RKO (cell line): ENCODE measurements at regions not wholly inside any gene's neighbourhood (a gene's known extent, or its start where the extent isn't known, plus 50 kb on each side); places are given as distances from the start of the nearest gene placed in this dataset.

Experiments used
- DNase-seq: peaks from one replicate; pipeline ENCODE4 v3.0.0-alpha.2; 2016; ENCODE audit warnings: low spot score

DNA sequence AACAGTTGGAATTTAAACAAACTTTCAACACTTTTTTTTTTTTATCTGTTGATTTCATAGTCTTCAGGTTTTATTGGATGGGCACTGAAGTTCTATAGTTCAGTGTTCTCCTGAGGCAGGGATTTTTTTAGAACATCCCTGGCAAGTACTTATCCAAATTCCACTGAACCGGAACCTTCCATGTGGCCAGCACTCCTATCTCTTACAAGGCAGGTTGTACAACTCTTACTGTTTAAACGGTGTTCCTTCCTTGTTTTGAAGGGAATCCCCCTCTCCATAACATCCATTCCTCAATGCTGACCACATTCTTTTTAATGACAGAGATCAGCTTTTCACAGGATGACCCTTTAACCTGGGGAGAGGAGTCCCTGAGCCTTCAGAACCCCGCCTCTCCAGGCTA, 238.9 kb upstream of the CTBP2 start:
- DNase-seq = no peak

- DNase-seq = no peak
Measured at GRCh38 chr10:125398270-125398669, 237.9 kb upstream of the CTBP2 start.

DNA sequence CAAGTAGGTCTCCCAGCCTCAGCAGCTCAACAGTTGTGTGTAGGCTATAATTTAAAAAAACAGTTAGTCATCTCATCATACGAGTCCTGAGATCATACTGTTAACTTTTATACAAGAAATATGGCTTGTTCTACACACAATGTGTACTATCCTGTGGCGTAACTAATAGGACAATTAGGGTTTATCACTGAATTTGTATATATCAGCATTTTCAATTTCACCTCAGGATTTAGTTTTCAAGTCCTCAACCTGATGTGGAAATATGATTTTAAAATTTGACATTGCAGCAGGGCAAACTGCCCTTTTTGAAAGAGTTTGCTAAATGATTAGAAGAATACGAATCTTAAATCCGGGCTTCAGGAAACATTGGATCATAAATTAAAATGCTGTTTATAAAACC, 237.2 kb upstream of the CTBP2 start:
- no peak for DNase-seq

- DNase-seq = no peak
Measured at GRCh38 chr10:125396676-125397075, 236.3 kb upstream of the CTBP2 start.

GRCh38 chr10:125392609-125393008, 232.2 kb upstream of the CTBP2 start:
- no peak for DNase-seq

- no peak for DNase-seq
Measured at GRCh38 chr10:125392154-125392553, 231.8 kb upstream of the CTBP2 start.

- no peak for DNase-seq
Measured at GRCh38 chr10:125389648-125390047, 229.3 kb upstream of the CTBP2 start.

DNA sequence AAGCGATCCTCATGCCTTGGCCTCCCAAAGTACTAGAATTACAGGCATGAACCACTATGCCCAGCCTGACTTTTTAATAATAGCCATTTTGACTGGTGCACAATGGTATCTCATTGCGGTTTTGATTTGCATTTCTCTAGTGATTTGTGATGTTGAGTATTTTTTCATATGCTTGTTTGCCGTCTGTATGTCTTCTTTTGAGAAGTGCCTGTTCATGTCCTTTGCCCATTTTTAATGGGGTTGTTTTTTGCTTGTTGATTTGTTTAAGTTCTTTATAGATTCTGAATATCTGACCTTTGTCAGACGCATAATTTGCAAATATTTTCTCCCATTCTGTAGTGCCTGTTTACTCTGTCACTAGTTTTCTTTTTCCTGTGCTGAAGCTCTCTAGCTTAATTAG, 219.2 kb upstream of the CTBP2 start:
- DNase-seq = no peak

GRCh38 chr10:125377368-125377767, 217.0 kb upstream of the CTBP2 start:
- no peak for DNase-seq

GRCh38 chr10:125375210-125375609, 214.8 kb upstream of the CTBP2 start:
- peak; percentile 39 for DNase-seq

GRCh38 chr10:125373546-125373945, 213.2 kb upstream of the CTBP2 start:
- no peak for DNase-seq

DNA sequence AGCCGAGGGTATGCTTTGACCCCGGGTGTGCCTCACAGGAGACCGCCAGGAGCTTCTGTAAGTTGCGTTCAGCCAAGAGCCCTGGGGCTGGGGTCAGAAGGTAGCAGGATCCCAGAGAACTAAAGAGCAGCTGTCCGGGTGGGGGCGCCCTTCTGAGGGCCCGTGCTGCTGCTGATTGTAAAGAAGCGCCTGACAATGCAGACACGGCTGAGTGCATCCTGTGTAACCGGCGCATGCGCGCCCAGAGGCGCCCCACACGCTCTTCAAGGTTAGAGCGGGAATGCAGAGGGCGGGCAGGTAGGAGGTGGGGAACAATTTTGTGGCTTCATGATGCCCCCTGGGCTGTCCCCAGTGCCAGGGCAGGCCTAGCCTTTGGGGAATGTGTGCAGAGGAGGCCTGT, 210.2 kb upstream of the CTBP2 start:
- DNase-seq = no peak

DNA sequence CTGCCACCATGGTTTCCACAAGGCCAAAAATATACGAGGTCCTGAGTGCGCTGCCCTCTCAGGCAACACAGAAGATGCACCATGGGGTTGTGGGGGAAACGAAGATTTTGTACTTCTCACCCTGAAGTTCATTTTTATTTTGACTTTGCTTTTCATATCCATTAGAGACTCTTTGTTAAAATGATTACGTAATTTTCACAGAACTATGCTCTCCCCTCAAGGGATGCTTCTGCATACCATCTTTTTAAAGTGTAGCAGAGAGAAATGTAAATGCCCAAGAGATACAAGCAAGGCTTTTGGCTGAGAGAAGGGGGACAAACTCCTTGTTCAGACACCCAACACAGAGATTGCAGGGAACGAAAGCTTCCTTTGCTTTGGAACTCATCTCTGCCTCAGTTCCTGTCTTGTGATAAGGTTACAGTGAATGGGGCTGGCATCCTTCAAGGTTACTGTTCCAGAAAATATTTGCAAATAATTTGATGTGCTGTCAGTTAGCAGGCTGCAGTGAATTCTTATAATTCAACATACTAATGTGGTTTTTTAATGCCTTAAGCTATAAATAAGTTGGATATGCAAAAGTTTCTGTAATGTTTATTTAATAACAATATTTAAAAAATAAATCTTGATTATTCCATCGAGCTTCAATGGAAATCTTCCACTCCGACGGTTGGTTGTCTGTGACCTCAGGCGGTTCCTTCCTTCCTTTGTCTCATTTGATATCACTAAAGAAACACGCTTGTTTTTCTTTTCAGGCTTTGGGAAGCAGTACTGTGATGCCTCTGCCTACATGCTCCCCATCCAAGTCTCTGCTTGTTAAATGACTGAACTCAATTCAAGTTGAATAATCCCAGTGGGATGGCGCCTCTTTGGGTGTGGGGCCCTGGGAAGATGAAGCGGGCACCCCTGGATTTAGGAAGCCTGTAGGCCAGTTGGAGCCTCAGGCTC, 209.3 kb upstream of the CTBP2 start:
- no peak for DNase-seq

- DNase-seq = no peak
Measured at GRCh38 chr10:125368146-125368545, 207.8 kb upstream of the CTBP2 start.

DNA sequence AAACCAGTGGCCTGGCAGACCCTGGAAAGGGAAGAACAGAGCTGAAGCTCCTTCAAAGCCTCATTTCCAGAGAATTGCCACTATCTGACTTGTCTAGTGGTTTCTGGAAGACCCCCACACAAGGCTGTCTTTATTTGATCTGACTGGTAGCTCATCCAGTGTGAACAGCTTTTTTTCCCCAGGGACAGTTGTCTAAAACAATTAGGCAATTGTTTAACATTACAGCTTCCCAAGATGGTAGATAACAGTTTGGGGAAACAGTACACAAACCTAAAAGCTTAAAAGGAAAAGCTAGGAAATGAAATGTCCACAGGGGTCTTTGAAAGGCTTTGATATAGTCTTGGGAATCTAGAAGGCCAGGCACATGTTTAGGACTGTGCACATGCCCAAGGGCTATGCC, 203.4 kb upstream of the CTBP2 start:
- DNase-seq = no peak

DNA sequence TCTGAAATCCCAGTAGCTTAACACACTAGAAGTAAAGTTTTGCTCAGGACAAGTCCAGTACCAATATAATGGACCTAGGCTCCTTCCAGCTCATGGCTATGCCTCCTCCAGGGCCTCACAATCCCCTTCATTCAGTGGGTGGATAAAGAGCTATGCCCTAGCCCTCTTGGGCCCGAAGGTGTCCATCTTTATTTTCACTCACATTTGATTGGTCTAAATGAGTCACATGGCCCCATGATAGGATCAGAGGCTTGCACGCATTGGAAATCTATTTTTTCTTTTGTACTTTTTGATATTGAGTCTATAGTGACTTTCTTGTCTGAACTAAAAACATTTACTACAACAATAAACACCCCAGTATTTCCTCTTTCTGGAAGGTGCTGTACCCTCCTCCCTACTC, 202.6 kb upstream of the CTBP2 start:
- no peak for DNase-seq

- no peak for DNase-seq
Measured at GRCh38 chr10:125359401-125359800, 199.0 kb upstream of the CTBP2 start.

GRCh38 chr10:125355657-125356056, 195.3 kb upstream of the CTBP2 start:
- no peak for DNase-seq

DNA sequence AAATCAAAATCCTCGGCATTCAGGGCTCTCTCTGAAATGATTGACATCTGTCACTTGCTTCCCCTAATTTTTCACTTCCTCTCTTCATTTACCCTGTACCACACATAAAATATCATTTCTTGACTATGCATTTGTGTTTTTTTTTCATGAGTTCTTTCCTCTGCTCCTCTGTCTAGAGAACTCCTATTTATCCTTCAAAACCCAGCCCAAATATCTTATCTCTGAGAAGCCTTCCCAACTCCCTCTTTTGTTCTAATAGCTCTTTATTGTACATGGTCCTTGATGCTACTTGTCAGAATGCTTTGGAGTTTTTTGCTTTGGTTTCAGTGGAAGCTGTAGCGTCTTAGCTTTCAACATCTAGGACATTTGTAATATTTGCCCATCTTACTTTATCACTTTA, 190.2 kb upstream of the CTBP2 start:
- no peak for DNase-seq

DNA sequence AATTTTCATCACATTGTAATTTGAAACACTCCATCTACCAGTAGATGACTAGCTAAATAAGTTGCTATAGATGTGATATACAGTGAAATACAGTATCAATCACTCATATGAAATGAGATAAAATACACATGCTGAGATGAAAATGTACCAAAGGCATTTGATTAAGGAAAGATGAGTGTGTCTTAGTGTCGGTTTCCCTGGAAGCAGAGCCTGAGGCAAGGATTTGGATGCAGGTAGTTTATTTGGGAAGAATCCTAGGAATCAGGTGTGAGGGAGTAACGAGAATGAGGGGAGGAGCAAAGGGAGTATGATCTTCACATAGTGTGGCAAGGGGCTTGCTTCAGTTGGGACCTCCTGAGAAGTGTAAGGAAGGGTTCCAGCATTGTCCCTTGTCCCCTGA, 188.2 kb upstream of the CTBP2 start:
- DNase-seq = no peak

DNA sequence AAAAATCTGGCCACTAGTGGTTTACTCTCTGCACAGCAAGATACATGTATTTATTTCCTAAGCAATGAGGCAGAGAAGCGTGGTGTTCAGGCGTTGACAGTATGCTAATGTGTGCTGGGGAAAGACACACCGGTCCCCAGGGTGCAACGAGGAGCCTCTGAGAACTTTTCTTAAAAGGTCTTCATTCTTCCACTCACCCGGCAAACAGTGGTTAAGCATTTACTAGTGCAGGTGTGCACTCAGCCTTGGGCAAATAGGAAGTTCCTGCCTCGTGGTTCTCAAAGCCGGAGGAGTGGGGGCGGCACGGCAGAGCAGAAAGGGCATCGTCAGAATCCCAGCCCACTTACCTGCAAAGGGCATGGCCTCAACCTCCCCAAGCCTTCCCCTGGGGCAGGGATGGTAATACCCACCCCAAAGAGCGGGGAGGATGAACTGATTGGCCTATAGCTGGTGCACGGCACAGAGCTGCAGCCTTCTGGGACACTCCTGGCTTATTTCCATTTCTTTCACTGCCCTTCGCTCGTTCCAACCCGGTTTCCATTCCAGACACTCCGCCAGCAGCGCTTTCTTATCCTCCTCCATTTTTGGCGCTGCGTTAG, 184.3 kb upstream of the CTBP2 start:
- DNase-seq = no peak

DNA sequence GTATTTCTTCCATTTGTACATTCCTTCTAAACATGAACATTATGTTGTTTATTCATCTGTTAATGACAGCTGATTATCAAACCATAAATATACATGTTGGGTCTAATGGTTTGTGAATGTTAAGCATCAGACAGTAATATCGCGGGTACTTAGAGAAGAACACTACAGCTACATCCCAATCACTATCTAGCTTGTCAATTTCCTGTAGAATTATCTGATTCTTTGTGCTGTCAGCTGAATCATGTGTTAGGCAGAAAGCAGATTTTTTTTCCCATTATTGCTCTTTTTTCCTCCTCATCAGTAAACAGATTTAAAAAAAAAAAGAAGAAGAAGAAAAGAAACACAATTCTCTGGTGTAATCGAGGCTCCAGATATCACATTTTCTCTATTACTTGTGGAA, 183.6 kb upstream of the CTBP2 start:
- DNase-seq = no peak

DNA sequence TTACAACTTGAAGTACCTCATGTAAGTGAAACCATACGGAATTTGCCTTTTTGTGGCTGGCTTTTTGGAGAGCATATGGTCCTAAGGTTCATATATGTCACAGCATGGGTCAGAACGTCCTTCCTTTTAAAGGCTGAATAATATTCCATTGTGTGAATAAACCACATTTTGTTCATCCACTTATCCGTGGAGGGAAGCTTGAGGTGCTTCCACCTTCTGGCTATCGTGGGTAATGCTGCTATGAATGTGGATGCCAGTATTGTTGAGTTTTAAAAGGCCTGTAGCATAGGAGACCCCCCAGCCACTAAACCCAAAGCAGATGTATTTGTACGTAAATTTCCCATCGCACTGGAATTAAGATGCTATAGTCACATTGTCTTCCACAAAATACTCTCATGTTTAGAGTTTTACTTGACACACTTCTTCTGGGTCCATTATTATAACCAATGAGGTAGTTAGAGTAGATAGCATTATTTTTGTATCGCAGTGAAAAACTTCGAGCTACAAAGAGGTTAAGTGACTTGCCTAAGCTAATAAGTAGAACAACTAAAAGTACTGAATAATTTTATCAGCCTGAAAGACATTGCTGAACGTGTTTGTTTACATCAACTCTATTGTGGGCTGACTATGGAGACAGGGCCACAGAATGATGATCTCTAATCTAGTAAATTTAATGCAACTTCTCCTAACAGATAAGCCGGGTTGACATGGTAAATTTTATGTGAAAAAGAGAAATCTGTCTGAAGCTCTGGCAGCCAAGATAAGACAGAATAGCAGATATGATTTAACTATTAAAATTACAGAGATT, 183.0 kb upstream of the CTBP2 start:
- peak; percentile 26 for DNase-seq
